ENCODE measurements at regions not wholly inside any gene's neighbourhood (a gene's known extent, or its start where the extent isn't known, plus 50 kb on each side); places are given as distances from the start of the nearest gene placed in this dataset.
A peak's percentile ranks its signal among the peaks of the same experiment; 100 is the strongest.

DNA sequence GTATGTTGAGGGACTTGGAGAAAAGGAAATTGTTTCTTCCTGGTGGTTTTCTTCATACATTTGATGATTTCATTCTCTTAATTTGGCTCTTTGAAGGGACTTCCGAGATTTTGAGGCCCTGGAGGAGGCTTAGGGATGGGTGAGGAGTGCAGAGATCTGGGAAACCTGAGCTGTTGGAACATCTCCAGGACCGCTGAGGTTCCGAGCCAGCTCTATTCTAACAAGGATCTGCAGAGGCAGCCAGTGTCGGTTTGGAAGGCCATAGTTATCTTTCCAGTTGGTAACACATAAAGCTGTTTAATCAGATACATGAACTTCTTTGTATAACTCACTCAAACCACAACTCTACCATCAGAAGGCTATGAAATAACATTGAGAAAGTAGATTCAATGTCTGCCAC lies 70.3 kb upstream of the UPP2 start:
- Histone ChIP-seq H3K4me1 (no peaks in the 10 kb centered on the region), H3K4me3 (ENCODE audit: low read depth, low read length) (no peak overlapping the region), H3K9me3 (no peaks in the 10 kb centered on the region), H3K36me3 (no peaks in the 10 kb centered on the region), H3K27me3 (no peaks in the 10 kb centered on the region)
- TF ChIP-seq, protein P1, sequence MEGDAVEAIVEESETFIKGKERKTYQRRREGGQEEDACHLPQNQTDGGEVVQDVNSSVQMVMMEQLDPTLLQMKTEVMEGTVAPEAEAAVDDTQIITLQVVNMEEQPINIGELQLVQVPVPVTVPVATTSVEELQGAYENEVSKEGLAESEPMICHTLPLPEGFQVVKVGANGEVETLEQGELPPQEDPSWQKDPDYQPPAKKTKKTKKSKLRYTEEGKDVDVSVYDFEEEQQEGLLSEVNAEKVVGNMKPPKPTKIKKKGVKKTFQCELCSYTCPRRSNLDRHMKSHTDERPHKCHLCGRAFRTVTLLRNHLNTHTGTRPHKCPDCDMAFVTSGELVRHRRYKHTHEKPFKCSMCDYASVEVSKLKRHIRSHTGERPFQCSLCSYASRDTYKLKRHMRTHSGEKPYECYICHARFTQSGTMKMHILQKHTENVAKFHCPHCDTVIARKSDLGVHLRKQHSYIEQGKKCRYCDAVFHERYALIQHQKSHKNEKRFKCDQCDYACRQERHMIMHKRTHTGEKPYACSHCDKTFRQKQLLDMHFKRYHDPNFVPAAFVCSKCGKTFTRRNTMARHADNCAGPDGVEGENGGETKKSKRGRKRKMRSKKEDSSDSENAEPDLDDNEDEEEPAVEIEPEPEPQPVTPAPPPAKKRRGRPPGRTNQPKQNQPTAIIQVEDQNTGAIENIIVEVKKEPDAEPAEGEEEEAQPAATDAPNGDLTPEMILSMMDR (IDR thresholded peaks at IDR 0.05; ENCODE audit: low read depth, low read length): no peak
- no peak for DNase-seq

DNA sequence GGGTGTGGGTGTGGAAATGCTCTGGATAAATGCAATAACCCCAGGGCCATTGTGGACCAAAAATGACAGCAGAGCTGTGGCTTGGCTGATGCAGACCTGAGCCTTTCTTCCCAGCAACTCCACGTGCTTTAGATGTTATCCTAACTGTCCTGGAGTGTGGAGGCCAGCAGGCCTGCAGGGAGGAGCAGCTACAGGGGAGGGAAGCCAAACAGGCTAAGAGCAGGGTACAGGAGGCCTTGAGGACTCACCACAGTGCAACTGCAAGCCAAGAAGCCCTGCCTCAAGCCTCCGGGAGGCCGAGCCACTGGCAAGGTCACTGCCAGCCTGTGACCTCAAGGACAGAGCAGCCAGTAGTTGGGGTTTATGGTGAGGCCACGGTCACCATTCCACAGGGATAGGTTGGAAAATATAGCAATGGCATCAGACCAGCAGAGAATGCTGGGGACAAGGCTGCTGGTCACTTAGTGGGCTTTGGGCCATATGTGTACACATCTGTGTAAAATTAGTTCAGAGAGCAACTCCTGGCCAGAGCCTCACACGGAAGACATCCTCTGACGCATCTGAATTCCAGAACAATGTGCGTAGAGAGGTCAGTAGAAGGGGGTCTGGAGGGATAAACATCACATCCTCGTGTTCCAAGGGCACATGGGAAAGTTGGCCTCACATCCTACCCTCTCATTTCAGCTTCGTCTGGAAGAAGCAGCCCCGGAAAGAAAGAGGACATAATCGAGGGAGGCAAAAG lies 76.2 kb upstream of the UPP2 start:
- peak; percentile 20 for DNase-seq
- no peaks in the 10 kb centered on the region for H3K9me3 ChIP-seq
- H3K36me3 ChIP-seq: no peaks in the 10 kb centered on the region
- TF ChIP-seq, protein P1 (IDR thresholded peaks at IDR 0.05; ENCODE audit: low read depth, low read length): no peak
- no peaks in the 10 kb centered on the region for H3K27me3 ChIP-seq
- H3K4me3 ChIP-seq (ENCODE audit: low read depth, low read length): no peak overlapping the region
- no peaks in the 10 kb centered on the region for H3K4me1 ChIP-seq

GRCh38 chr2:158024288-158024898 lies 77.3 kb upstream of the UPP2 start:
- Histone ChIP-seq H3K9me3 (no peaks in the 10 kb centered on the region), H3K4me3 (ENCODE audit: low read depth, low read length) (no peak overlapping the region), H3K27me3 (no peaks in the 10 kb centered on the region), H3K36me3 (no peaks in the 10 kb centered on the region), H3K4me1 (no peaks in the 10 kb centered on the region)
- TF ChIP-seq, protein P1 (IDR thresholded peaks at IDR 0.05; ENCODE audit: low read depth, low read length): peak; percentile 68
- DNase-seq: peak; percentile 37

GRCh38 chr2:158022888-158023287 lies 78.8 kb upstream of the UPP2 start:
- no peaks in the 10 kb centered on the region for H3K9me3 ChIP-seq
- no peak for DNase-seq
- H3K36me3 ChIP-seq: no peaks in the 10 kb centered on the region
- H3K4me3 ChIP-seq (ENCODE audit: low read depth, low read length): no peak overlapping the region
- H3K4me1 ChIP-seq: no peaks in the 10 kb centered on the region
- TF ChIP-seq, protein P1 (IDR thresholded peaks at IDR 0.05; ENCODE audit: low read depth, low read length): no peak
- H3K27me3 ChIP-seq: no peaks in the 10 kb centered on the region

GRCh38 chr2:158021226-158021625 lies 80.5 kb upstream of the UPP2 start:
- Histone ChIP-seq H3K9me3 (no peaks in the 10 kb centered on the region), H3K4me3 (ENCODE audit: low read depth, low read length) (no peak overlapping the region), H3K36me3 (no peaks in the 10 kb centered on the region), H3K27me3 (no peaks in the 10 kb centered on the region), H3K4me1 (no peaks in the 10 kb centered on the region)
- DNase-seq: no peak
- TF ChIP-seq, protein P1 (IDR thresholded peaks at IDR 0.05; ENCODE audit: low read depth, low read length): no peak

GRCh38 chr2:158015428-158016076 lies 86.1 kb upstream of the UPP2 start:
- Histone ChIP-seq H3K36me3 (no peaks in the 10 kb centered on the region), H3K27me3 (no peaks in the 10 kb centered on the region), H3K9me3 (no peaks in the 10 kb centered on the region), H3K4me3 (ENCODE audit: low read depth, low read length) (no peak overlapping the region), H3K4me1 (no peaks in the 10 kb centered on the region)
- DNase-seq: no peak
- TF ChIP-seq, protein P1 (IDR thresholded peaks at IDR 0.05; ENCODE audit: low read depth, low read length): no peak

Data from BE2C (cell line).